OCI-LY3 (cell line): ENCODE measurements at regions not wholly inside any gene's neighbourhood (a gene's known extent, or its start where the extent isn't known, plus 50 kb on each side); places are given as distances from the start of the nearest gene placed in this dataset.
"Not testable (repeated sequence)": the region's sequence is repeated elsewhere in the genome, so short reads cannot be mapped to it uniquely, and the experiment has no call there.

ENCODE experiments used
- H2AFZ ChIP-seq: fragments of 200-600, 300-600 bp; shearing (Covaris generic); 2 replicates; pipeline ENCODE4 v1.6.0; 2014; ENCODE audit warnings: antibody characterized with exemption, low read depth, low read length
- H3K27ac ChIP-seq: fragments of 200-600, 300-600 bp; sonication (generic); 2 replicates; pipeline ENCODE4 v1.5.1; 2014; ENCODE audit warnings: mild to moderate bottlenecking, low read length, moderate library complexity, mixed read lengths
- H3K27me3 ChIP-seq: fragments of 200-600, 300-600 bp; sonication (generic); 2 replicates; pipeline ENCODE4 v1.6.1; 2014; ENCODE audit warnings: low read depth, low read length, mixed read lengths
- H3K36me3 ChIP-seq: fragments of 200-600, 300-600 bp; sonication (generic); replicated peaks from 2 replicates; pipeline ENCODE3; 2014; ENCODE audit warnings: low read depth, low read length, mixed read lengths
- H3K4me1 ChIP-seq: fragments of 300-600, 200-600 bp; sonication (generic); 2 replicates; pipeline ENCODE4 v1.6.1; 2014; ENCODE audit warnings: low read length, mixed read lengths
- H3K4me2 ChIP-seq: fragments of 200-600, 300-600 bp; sonication (generic); 2 replicates; pipeline ENCODE4 v1.6.1; 2014; ENCODE audit warnings: low read length, mixed read lengths
- H3K4me3 ChIP-seq: fragments of 300-600, 200-600 bp; sonication (generic); 2 replicates; pipeline ENCODE4 v1.5.1; 2014; ENCODE audit warnings: antibody characterized with exemption, mild to moderate bottlenecking, low read length, moderate library complexity
- H3K79me2 ChIP-seq: fragments of 300-600, 200-600 bp; shearing (Covaris generic); 2 replicates; pipeline ENCODE4 v1.6.1; 2014; ENCODE audit warnings: mild to moderate bottlenecking, low read length, mixed read lengths
- H3K9ac ChIP-seq: fragments of 300-600, 200-600 bp; shearing (Covaris generic); 2 replicates; pipeline ENCODE4 v1.6.0; 2014; ENCODE audit warnings: mild to moderate bottlenecking, low read length, moderate library complexity
- H3K9me3 ChIP-seq: fragments of 200-600, 300-600 bp; shearing (Covaris generic); 2 replicates; pipeline ENCODE4 v1.6.1; 2014; ENCODE audit warnings: low read length, mixed read lengths; ENCODE audit not compliant: insufficient read depth
- H4K20me1 ChIP-seq: fragments of 200-600, 300-600 bp; sonication (generic); 2 replicates; pipeline ENCODE4 v1.6.1; 2016; ENCODE audit warnings: low read length, mixed read lengths; ENCODE audit not compliant: insufficient read depth
- CTCF ChIP-seq: fragments of 200-600, 300-600 bp; sonication (generic); IDR thresholded peaks from 2 replicates; pipeline ENCODE4 v1.5.1; 2014; ENCODE audit warnings: antibody characterized with exemption, low read length, low read depth
- EZH2phosphoT487 ChIP-seq: fragments of 200-600 bp; shearing (Covaris generic); IDR thresholded peaks from 2 replicates; pipeline ENCODE4 v1.6.1; 2018; ENCODE audit warnings: antibody characterized with exemption, mixed run types, low read depth

DNA sequence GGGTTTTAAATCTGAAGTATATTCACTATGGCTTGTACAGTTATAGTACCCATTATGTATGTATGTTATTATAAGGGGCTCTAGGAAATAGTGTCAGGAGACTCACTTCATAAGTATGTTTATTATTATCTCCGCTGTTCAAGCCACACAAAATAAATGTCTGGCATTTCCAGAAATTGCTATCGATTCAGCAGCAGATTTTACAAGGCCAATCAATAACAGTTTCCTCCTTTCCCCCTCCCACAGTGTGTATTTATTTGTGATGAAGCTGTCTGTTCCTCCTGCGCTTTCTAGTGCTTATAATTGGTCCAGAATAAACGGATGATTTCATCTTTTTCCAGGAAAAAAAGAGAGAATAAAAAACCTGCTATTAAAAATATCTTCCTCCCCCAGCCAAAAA lies 134.2 kb upstream of the LPP start:
- Histone ChIP-seq H3K36me3 (no peaks in the 10 kb centered on the region), H3K9ac (no peak overlapping the region), H3K27me3 (peaks cover 16% of the 10 kb centered on the region; the same call in 1 of the 2 replicates), H3K79me2 (no peaks in the 10 kb centered on the region), H3K4me3 (no peak overlapping the region), H3K27ac (no peak overlapping the region), H3K4me2 (no peak overlapping the region), H3K4me1 (no peaks in the 10 kb centered on the region), H4K20me1 (no peaks in the 10 kb centered on the region), H3K9me3 (no peaks in the 10 kb centered on the region), H2AFZ (no peak overlapping the region)
- TF ChIP-seq EZH2phosphoT487 (no peak), CTCF (no peak)

- TF ChIP-seq CTCF (no peak), EZH2phosphoT487 (no peak)
- H3K36me3 ChIP-seq, result no peaks in the 10 kb centered on the region
- H3K9me3 ChIP-seq, result no peaks in the 10 kb centered on the region
- no peak overlapping the region for H3K9ac ChIP-seq
- no peak overlapping the region for H3K4me3 ChIP-seq
- no peak overlapping the region for H2AFZ ChIP-seq
- no peak overlapping the region for H3K27ac ChIP-seq
- no peaks in the 10 kb centered on the region for H3K79me2 ChIP-seq
- H4K20me1 ChIP-seq, result no peaks in the 10 kb centered on the region
- no peak overlapping the region for H3K4me2 ChIP-seq
- H3K4me1 ChIP-seq, result no peaks in the 10 kb centered on the region
- peaks cover 18% of the 10 kb centered on the region for H3K27me3 ChIP-seq
Observed at GRCh38 chr3:188021041-188021440, 132.9 kb upstream of the LPP start.

- H3K9me3 ChIP-seq, result no peaks in the 10 kb centered on the region
- H2AFZ ChIP-seq, result no peak overlapping the region
- no peaks in the 10 kb centered on the region for H3K4me1 ChIP-seq
- no peak overlapping the region for H3K4me2 ChIP-seq
- no peaks in the 10 kb centered on the region for H4K20me1 ChIP-seq
- H3K4me3 ChIP-seq, result no peak overlapping the region
- no peak for TF ChIP-seq EZH2phosphoT487
- TF ChIP-seq CTCF, result no peak
- no peak overlapping the region for H3K9ac ChIP-seq
- no peak overlapping the region for H3K27ac ChIP-seq
- no peaks in the 10 kb centered on the region for H3K79me2 ChIP-seq
- no peaks in the 10 kb centered on the region for H3K36me3 ChIP-seq
- H3K27me3 ChIP-seq, result peaks cover 21% of the 10 kb centered on the region
Observed at GRCh38 chr3:188021502-188022040, 132.4 kb upstream of the LPP start.

- not testable (repeated sequence) for H3K36me3 ChIP-seq, H3K4me3 ChIP-seq, H3K9me3 ChIP-seq, H3K9ac ChIP-seq, H2AFZ ChIP-seq, H3K4me2 ChIP-seq, H4K20me1 ChIP-seq, H3K27ac ChIP-seq, H3K4me1 ChIP-seq, H3K79me2 ChIP-seq
- H3K27me3 ChIP-seq, result peaks cover 21% of the 10 kb centered on the region
Observed at GRCh38 chr3:188022902-188023301, 131.1 kb upstream of the LPP start.

DNA sequence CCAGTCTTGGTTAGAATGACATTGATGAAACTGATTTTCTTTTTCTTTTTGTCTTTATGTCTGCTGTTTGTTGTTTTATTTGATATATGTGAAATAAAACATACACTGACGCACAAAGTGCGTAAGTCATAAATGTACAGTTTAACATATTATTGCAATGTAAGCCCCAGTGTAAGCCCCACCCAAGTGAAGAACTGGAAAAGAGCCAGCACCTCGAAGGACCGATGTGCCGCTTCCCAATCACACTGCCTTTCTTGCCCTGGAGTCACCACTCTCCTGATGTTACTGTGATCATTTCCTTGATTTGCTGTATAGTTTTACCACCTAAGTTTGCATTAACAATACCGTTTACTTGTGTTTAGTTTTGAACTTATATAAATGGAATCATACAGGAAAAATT lies 128.4 kb upstream of the LPP start:
- Histone ChIP-seq H3K4me2 (no peak overlapping the region), H3K4me1 (no peaks in the 10 kb centered on the region), H3K27ac (no peak overlapping the region), H4K20me1 (no peaks in the 10 kb centered on the region), H3K27me3 (peaks cover 11% of the 10 kb centered on the region), H3K79me2 (no peaks in the 10 kb centered on the region), H3K4me3 (no peak overlapping the region), H3K36me3 (no peaks in the 10 kb centered on the region), H3K9me3 (no peaks in the 10 kb centered on the region), H3K9ac (no peak overlapping the region), H2AFZ (no peak overlapping the region)
- TF ChIP-seq EZH2phosphoT487, result no peak
